Mucosa of gallbladder (tissue), 1 donor: ENCODE measurements at regions not wholly inside any gene's neighbourhood (a gene's known extent, or its start where the extent isn't known, plus 50 kb on each side); places are given as distances from the start of the nearest gene placed in this dataset.

ENCODE experiments used
- DNase-seq: peaks from one replicate; pipeline ENCODE4 v3.0.0-alpha.2; 2020; ENCODE audit warnings: low spot score
- donor health status: DM: no; HTN: no; CAD: no.

- DNase-seq: no peak
Measured at GRCh38 chr7:68544851-68545250, 1053.4 kb upstream of the AUTS2 start.

DNA sequence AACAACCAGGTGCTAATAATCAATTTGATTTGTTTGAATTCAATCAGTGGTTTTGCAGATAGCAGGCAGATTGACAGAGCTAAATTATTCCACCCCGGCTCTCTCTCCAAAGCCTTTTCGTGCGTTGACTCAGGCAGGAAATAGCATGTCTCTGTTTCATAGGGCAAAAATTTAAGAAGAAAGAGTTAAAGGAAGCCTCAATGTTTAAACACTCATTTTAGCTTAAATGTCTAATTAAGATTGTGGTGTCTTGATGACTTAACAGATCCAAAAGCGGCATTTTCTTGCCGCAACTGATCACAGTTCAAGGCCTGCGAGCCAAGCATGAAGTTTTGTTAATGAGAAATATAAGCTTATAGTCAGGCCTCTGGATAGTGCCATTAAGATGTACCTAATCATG lies 1051.1 kb upstream of the AUTS2 start:
- no peak for DNase-seq

DNA sequence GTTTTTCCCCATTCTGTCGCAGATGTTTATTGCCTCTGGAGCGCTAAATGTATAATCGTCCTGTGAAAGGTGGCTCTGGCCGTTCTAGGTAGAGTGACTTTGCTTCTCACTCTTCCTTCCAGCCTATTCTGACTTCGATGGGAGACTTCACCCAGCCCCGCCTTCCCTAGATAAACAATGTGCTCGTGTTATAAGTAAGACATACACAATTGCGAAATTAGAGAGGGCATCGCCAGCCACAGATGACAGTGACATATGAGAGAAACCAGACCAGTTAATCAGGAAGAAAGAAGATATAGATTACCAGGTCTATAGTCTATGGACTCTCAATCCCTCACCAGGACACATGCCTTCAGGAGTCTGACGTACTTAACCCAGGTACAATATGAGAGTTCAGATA lies 1050.5 kb upstream of the AUTS2 start:
- no peak for DNase-seq

DNA sequence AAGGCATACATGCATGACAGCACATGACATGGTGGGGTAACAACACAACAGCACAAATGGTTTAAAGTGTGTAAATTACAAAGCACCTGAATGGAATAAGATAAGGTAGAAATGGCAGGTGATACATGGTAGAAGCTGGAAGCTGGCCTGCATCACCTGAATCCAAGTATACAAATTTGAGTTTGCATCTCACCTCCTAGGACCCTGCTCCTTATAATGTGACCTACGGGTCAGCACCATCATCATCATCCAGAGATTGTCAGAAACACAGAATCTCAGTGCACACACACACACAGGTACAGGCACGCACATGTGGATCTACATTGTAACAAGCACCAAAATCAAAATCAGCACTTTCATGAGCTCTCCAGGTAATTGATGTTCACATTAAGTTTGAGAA lies 1048.2 kb upstream of the AUTS2 start:
- no peak for DNase-seq

GRCh38 chr7:68550635-68551034 lies 1047.6 kb upstream of the AUTS2 start:
- DNase-seq: no peak

GRCh38 chr7:68556537-68556936 lies 1041.7 kb upstream of the AUTS2 start:
- no peak for DNase-seq

DNA sequence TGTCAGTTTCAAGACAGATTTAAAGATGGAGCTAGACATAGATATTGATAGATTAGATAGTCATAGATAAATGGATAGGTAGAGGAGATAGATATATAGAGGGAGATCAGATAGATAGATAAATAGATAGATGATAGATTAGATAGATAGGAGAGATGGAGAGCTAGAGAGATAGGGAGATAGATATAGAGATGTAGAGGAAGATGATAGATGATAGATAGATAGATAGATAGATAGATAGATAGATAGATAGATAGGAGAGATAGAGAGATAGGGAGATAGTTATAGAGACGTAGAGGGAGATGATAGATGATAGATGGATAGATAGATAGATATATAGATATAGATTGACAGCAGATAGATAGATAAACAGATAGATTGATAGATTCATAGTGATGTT lies 1038.8 kb upstream of the AUTS2 start:
- no peak for DNase-seq

DNA sequence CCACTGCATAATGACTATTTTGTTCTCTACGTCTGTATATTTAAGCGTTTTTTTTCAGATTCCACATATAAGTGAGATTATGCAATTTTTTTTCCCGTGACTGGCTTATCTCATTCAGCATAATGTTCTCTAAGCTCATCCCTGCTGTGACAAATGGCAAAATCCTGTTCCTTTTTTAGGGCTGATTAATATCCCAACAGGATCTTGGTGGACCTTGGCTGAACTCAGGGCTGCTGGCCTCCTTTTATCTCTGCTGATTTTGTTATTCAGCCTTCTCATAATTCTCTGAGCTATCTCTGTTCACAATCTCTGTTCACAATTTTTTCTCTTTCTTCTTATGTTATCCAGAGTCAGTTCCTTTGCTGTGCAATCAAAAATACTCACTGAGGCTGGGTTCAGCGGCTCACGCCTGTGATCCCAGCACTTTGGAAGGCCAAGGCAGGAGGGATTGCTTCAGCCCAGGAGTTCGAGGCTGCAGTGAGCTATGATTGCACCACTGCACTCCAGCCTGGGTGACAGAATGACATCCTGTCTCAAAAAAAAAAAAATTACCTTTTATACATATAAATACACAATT lies 1035.9 kb upstream of the AUTS2 start:
- no peak for DNase-seq

GRCh38 chr7:68564306-68565135 lies 1033.8 kb upstream of the AUTS2 start:
- no peak for DNase-seq

GRCh38 chr7:68571286-68571685 lies 1027.0 kb upstream of the AUTS2 start:
- DNase-seq: no peak

GRCh38 chr7:68573271-68574005 lies 1024.8 kb upstream of the AUTS2 start:
- DNase-seq: no peak

DNA sequence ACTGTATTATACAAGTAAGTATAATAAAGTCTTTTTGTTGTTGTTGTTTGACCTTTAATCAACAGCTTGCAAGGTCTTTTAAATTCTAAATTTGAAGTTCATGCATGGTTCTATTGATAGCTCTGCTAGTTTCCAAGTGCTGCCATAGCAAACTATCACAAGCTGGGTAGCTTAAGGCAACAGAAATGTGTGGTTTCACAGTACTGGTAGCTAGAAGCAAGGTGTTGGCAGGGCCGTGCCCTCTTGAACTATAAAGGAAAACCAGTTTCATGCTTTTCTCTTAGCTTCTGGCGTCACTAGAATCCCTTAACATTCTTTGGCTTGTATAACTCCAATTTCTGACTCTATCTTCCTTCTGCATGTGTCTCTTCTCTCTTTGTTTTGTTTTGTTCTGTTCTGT lies 1021.9 kb upstream of the AUTS2 start:
- DNase-seq: no peak

DNA sequence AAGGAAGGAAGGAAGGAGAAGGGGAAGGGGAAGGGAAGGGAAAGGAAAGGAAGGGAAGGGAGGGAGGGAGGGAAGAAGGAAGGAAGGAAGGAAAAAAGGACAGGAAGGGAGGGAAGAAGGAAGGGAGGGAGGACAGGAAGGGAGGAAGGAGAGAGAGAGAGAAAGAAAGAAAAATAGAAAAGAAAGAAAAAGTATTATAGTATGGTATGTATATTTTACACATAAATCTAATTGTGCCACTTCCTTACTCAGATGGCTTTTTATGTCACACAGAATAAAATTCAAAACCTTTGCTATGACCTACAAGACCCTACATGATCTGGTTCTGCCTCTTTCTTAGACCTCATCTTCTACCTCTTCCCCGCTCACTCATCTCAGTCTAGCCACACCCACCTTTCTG lies 1016.9 kb upstream of the AUTS2 start:
- DNase-seq: no peak

DNA sequence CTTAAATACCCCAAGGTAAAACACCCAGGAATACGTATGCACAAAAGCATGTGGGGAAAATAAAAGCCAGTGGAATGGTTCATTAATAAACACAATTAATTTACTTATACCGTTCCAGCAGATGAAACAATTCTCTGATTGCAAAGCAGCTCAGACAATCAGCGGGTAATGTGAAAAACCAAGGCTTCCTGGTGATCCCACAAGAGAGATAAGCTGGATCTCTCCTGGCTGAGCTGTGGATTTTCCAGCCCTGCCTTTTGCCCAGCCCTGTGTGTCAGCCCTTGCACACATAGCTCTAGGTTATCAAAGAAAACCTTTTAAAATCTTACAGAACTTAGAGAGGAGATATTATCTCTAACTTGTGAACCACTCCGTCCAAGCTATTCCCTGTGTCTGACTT lies 1010.7 kb upstream of the AUTS2 start:
- DNase-seq: no peak

DNA sequence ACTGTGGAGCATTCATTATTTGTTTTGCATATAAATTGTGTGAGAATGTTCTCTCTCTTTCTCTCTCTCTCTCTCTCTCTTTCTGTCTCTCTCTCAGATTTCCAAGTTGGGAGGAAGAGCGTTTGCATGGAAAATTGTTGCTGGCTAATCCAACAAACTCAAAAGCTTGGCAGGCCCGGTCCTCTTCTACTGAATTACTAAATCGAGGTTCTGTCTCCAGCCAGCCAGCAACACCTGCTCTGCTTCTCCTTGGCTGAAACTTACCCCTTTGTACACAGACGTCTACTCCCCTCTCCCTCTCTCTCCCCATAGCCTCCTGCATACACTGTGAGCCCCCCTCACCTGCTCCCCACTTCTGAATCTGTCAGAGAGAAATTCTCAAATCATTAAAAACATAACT lies 996.4 kb upstream of the AUTS2 start:
- DNase-seq: no peak

GRCh38 chr7:68604541-68604940 lies 993.7 kb upstream of the AUTS2 start:
- DNase-seq: no peak

DNA sequence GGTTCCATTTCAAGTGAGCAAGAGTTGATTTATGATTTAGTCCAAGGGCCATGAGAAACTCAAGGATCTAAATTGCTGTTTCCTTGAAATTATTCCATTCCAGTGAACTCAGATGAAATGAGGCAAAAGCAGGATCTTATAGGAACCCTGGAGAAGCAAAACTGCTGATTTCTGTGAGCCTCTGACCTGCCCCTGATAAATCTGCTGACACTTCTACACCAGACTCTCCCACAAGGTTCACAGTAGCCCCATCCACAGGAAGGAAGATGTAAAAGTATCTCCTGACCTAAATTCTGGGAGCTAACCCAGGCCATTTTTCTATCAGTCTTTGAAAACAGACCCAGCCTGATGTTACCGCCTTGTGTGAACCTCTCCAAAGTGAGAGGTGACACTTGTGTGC lies 987.6 kb upstream of the AUTS2 start:
- no peak for DNase-seq

- no peak for DNase-seq
Measured at GRCh38 chr7:68613405-68613804, 984.9 kb upstream of the AUTS2 start.

- no peak for DNase-seq
Measured at GRCh38 chr7:68613897-68614296, 984.4 kb upstream of the AUTS2 start.

GRCh38 chr7:68619526-68619925 lies 978.7 kb upstream of the AUTS2 start:
- no peak for DNase-seq

DNA sequence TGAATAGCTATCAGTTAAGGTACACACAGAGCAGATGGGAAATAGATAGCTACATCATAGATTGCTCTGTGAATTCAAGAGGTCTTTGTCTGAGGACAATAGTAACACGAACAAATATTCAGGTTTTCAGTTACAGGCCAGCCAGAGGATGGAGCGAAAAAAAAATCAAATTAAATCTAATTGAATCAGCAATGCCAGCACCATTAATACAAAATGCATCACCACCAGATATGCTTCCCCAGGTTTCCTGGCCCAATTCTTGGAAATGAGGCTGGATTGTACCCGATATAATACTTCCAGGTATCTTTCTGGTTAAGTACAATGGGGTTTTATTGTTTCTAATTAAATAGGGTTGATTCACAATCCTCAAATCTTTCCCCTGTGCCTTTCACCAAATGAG lies 975.8 kb upstream of the AUTS2 start:
- DNase-seq: no peak

DNA sequence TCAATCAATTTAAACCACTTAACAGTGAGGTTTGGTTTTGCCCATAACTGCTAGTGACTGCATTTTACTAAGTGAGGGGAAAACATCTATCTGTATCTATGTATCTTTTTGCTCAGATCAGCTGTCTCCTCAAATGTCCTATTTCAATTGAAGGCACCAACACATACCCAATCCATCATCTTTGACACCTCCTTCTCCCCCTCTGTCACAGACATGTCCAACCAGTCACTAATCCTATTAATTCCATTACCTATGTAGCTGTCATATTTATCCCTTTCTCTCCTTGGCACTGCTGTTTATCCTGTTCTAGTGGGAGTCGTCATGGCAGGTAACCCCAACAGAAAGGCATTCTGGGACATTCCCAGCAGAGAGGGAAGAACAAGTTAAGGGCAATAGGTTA lies 975.2 kb upstream of the AUTS2 start:
- no peak for DNase-seq

DNA sequence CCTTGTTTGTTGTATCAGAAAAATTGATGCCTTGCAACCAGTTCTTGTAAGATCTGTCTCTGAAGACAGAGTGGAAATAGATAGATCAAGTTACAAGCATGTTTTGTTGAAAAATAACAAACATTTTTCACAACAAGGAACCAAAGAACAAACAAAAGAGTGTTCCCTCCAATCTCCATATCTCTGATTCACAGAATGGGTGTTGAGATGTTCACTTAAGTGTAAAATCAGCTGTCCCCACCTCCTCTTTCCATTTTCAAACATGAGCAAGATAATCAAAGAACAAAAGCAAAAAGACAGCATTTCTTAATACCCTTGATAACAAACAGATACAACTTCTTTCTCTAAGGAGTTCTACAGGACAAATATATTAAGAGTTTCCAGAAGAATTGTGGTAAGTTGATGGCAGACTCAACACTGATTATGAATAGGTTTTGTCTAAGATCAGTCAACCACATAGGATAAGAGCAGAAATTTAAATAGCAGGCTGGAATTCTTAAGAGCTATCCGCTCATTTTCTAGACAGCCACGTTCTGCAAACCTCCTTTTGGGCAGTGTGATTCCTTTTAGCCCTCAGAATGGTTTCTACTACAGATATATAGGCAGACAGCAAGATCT lies 970.9 kb upstream of the AUTS2 start:
- DNase-seq: no peak
